H1 (cell line): ENCODE measurements at regions not wholly inside any gene's neighbourhood (a gene's known extent, or its start where the extent isn't known, plus 50 kb on each side); places are given as distances from the start of the nearest gene placed in this dataset.

Experiments used
- CTCF ChIA-PET: fragments of 300-600 bp; sonication (Branson Sonifier 250); formaldehyde crosslinking; loops from one replicate; lab custom pipeline; 2021; ENCODE audit not compliant: partially characterized antibody; lab: Charles Lee
- POLR2A ChIA-PET: fragments of 300-600 bp; sonication (Branson Sonifier 250); formaldehyde crosslinking; loops from one replicate; lab custom pipeline; 2021; ENCODE audit warnings: inconsistent platforms; ENCODE audit not compliant: partially characterized antibody; lab: Charles Lee
- DNase-seq, 2 experiments: peaks; one replicate each; pipeline versions ENCODE4 v3.0.0 to v3.0.0-alpha.2; 2010 to 2022; ENCODE audit warnings: low spot score in 2 of 2, low read depth in 1 of 2, mixed read lengths in 1 of 2
- FAIRE-seq: peaks from 2 replicates; lab custom pipeline; 2011; peaks lifted over from hg19 to GRCh38; lab: Jason Lieb, UNC
- H2AFZ ChIP-seq: 2 replicates; pipeline ENCODE4 v1.8.1; 2012; ENCODE audit warnings: low read length, inconsistent platforms
- H2AK5ac ChIP-seq: 2 replicates; pipeline ENCODE4 v1.6.1; 2013; ENCODE audit warnings: low read depth, low read length
- H2BK120ac ChIP-seq: replicated peaks from 2 replicates; pipeline ENCODE3; 2013; ENCODE audit warnings: low read depth, low read length, inconsistent platforms
- H2BK12ac ChIP-seq: 2 replicates; pipeline ENCODE4 v1.6.1; 2013; ENCODE audit warnings: low read depth, low read length
- H2BK15ac ChIP-seq: 2 replicates; pipeline ENCODE4 v1.6.1; 2013; ENCODE audit warnings: low read length
- H2BK20ac ChIP-seq: 2 replicates; pipeline ENCODE4 v1.6.1; 2013; ENCODE audit warnings: low read length
- H2BK5ac ChIP-seq: 2 replicates; pipeline ENCODE4 v1.6.1; 2013; ENCODE audit warnings: low read depth, low read length
- H3K14ac ChIP-seq: 2 replicates; pipeline ENCODE4 v1.6.1; 2013; ENCODE audit warnings: inconsistent platforms; ENCODE audit not compliant: insufficient read length
- H3K18ac ChIP-seq: 2 replicates; pipeline ENCODE4 v1.6.1; 2013; ENCODE audit warnings: low read length; ENCODE audit errors: extremely low read depth
- H3K23ac ChIP-seq: 2 replicates; pipeline ENCODE4 v1.6.1; 2013; ENCODE audit warnings: inconsistent platforms; ENCODE audit not compliant: insufficient read length
- H3K23me2 ChIP-seq: 2 replicates; pipeline ENCODE4 v1.6.1; 2013; ENCODE audit warnings: low read depth, low read length
- H3K27ac ChIP-seq: 2 replicates; pipeline ENCODE4 v1.6.1; 2011; ENCODE audit warnings: low read depth, low read length, inconsistent platforms
- H3K27me3 ChIP-seq, 4 experiments: replicated peaks in 1 of 4; 1 replicate in 1 of 4; 2 replicates in 3 of 4; pipeline versions ENCODE4 v1.6.1 to v1.8.1; 2011 to 2013; ENCODE audit warnings: low read length in 3 of 4, mild to moderate bottlenecking in 3 of 4, inconsistent platforms in 2 of 4, mixed read lengths in 2 of 4, moderate library complexity in 1 of 4; ENCODE audit not compliant: control insufficient read depth in 3 of 4, insufficient read depth in 3 of 4; ENCODE audit errors: extremely low read depth in 1 of 4
- H3K36me3 ChIP-seq, 4 experiments: 2 replicates each; pipeline versions ENCODE4 v1.6.1 to v1.8.1; 2011 to 2013; ENCODE audit warnings: mild to moderate bottlenecking in 4 of 4, low read length in 3 of 4, moderate library complexity in 2 of 4, control low read depth in 1 of 4, inconsistent platforms in 1 of 4; ENCODE audit not compliant: insufficient read depth in 4 of 4, control insufficient read depth in 2 of 4
- H3K4ac ChIP-seq: replicated peaks from 2 replicates; pipeline ENCODE3; 2013; ENCODE audit warnings: low read length, low read depth, mixed read lengths, inconsistent platforms; ENCODE audit not compliant: insufficient read length
- H3K4me1 ChIP-seq, 4 experiments: replicated peaks in 1 of 4; 1 replicate in 1 of 4; 2 replicates in 3 of 4; pipeline versions ENCODE4 v1.6.1 to v1.8.1; 2011 to 2013; ENCODE audit warnings: low read length in 3 of 4, inconsistent platforms in 2 of 4, mixed read lengths in 1 of 4; ENCODE audit not compliant: insufficient read depth in 4 of 4, control insufficient read depth in 3 of 4
- H3K4me2 ChIP-seq, 2 experiments: 2 replicates each; pipeline versions ENCODE4 v1.6.1 to v1.8.1; 2011 to 2013; ENCODE audit warnings: low read depth in 2 of 2, low read length in 2 of 2, control low read depth in 1 of 2, inconsistent platforms in 1 of 2, mild to moderate bottlenecking in 1 of 2; ENCODE audit not compliant: insufficient read depth in 1 of 2
- H3K4me3 ChIP-seq, 4 experiments: fragments of 200-600, 300-600 bp in 1 of 4; sonication (generic), shearing (Covaris generic), sonication (Bioruptor Twin) in 1 of 4; 2 replicates each; pipeline versions ENCODE4 v1.5.1 to v1.8.1; 2011 to 2016; ENCODE audit warnings: low read length in 4 of 4, low read depth in 3 of 4, control low read depth in 2 of 4, inconsistent platforms in 2 of 4, mild to moderate bottlenecking in 2 of 4, mixed read lengths in 1 of 4, moderate library complexity in 1 of 4; ENCODE audit not compliant: insufficient read depth in 2 of 4; ENCODE audit errors: extremely low read depth in 1 of 4
- H3K56ac ChIP-seq: replicated peaks from 2 replicates; pipeline ENCODE3; 2013; ENCODE audit warnings: low read depth, mild to moderate bottlenecking, mixed read lengths, low read length, inconsistent platforms; ENCODE audit not compliant: insufficient read length
- H3K79me1 ChIP-seq: 2 replicates; pipeline ENCODE4 v1.6.1; 2013; ENCODE audit warnings: low read depth, low read length, control low read depth
- H3K79me2 ChIP-seq, 2 experiments: 2 replicates each; pipeline versions ENCODE4 v1.6.1 to v1.8.1; 2012 to 2013; ENCODE audit warnings: low read length in 2 of 2, mild to moderate bottlenecking in 2 of 2, inconsistent platforms in 1 of 2; ENCODE audit not compliant: insufficient read depth in 2 of 2, control insufficient read depth in 1 of 2
- H3K9ac ChIP-seq, 4 experiments: replicated peaks in 1 of 4; 1 replicate in 1 of 4; 2 replicates in 3 of 4; pipeline versions ENCODE4 v1.6.1 to v1.8.1; 2011 to 2013; ENCODE audit warnings: low read depth in 3 of 4, low read length in 3 of 4, control low read depth in 2 of 4, mild to moderate bottlenecking in 2 of 4, moderate library complexity in 2 of 4, inconsistent platforms in 1 of 4; ENCODE audit errors: extremely low read depth in 1 of 4
- H3K9me3 ChIP-seq, 2 experiments: 2 replicates each; pipeline versions ENCODE4 v1.6.1 to v1.8.1; 2012 to 2013; ENCODE audit warnings: mild to moderate bottlenecking in 2 of 2, moderate library complexity in 2 of 2, control low read depth in 1 of 2, inconsistent platforms in 1 of 2, low read depth in 1 of 2, low read length in 1 of 2, mixed read lengths in 1 of 2; ENCODE audit not compliant: insufficient read depth in 2 of 2
- H4K20me1 ChIP-seq, 2 experiments: replicated peaks in 1 of 2; 2 replicates each; pipeline versions ENCODE3 to v1.8.1; 2011 to 2013; ENCODE audit warnings: inconsistent platforms in 2 of 2, low read length in 2 of 2, mild to moderate bottlenecking in 1 of 2; ENCODE audit not compliant: insufficient read depth in 2 of 2, control insufficient read depth in 1 of 2
- H4K5ac ChIP-seq: 2 replicates; pipeline ENCODE4 v1.6.1; 2013; ENCODE audit warnings: low read length, low read depth, mixed read lengths, inconsistent platforms; ENCODE audit not compliant: insufficient read length
- H4K8ac ChIP-seq: 2 replicates; pipeline ENCODE4 v1.8.0; 2013; ENCODE audit warnings: mild to moderate bottlenecking, moderate library complexity, low read length, inconsistent platforms; ENCODE audit not compliant: insufficient read depth; ENCODE audit errors: extremely low read depth
- H4K91ac ChIP-seq: replicated peaks from 2 replicates; pipeline ENCODE3; 2013; ENCODE audit warnings: low read length, mixed read lengths, inconsistent platforms; ENCODE audit not compliant: insufficient read length
- ASH2L ChIP-seq: fragments of 200-600, 300-600 bp; sonication (generic); IDR thresholded peaks from one replicate; pipeline ENCODE4 v1.7.1; 2017; ENCODE audit warnings: low read length
- CBX8 ChIP-seq: fragments of 300-800, 300-1000 bp; sonication (generic); IDR thresholded peaks from 2 replicates; pipeline ENCODE4 v1.7.1; 2016; ENCODE audit warnings: low read depth, low read length, borderline replicate concordance
- CTBP2 ChIP-seq: IDR thresholded peaks from 2 replicates; pipeline ENCODE4 v1.7.0; 2011; ENCODE audit warnings: borderline replicate concordance, mild to moderate bottlenecking, moderate library complexity, mixed read lengths, low read length; ENCODE audit not compliant: insufficient read depth, insufficient read length
- EP300 ChIP-seq, 2 experiments: IDR thresholded peaks; 1 replicate in 1 of 2; 2 replicates in 1 of 2; pipeline ENCODE4 v1.6.1; 2011 to 2012; ENCODE audit warnings: low read depth in 2 of 2, low read length in 2 of 2, mild to moderate bottlenecking in 2 of 2, borderline replicate concordance in 1 of 2, inconsistent platforms in 1 of 2, moderate library complexity in 1 of 2
- GABPA ChIP-seq: IDR thresholded peaks from 2 replicates; pipeline ENCODE4 v1.6.1; 2011; ENCODE audit warnings: mild to moderate bottlenecking, low read length, moderate library complexity, borderline replicate concordance; ENCODE audit not compliant: insufficient read depth
- GTF2F1 ChIP-seq: IDR thresholded peaks from 2 replicates; pipeline ENCODE4 v1.6.1; 2012; ENCODE audit warnings: low read depth, low read length, improper control_type of control experiment, borderline replicate concordance
- PHF8 ChIP-seq: fragments of 200-600 bp; sonication (generic); conservative IDR thresholded peaks from 2 replicates; pipeline ENCODE4 v1.7.1; 2012; ENCODE audit warnings: low read depth, mild to moderate bottlenecking, inconsistent platforms, low read length, moderate library complexity
- TBP ChIP-seq: IDR thresholded peaks from 2 replicates; pipeline ENCODE4 v1.6.1; 2011; ENCODE audit warnings: low read depth, low read length, improper control_type of control experiment
- WGBS, 2 experiments: shearing (Covaris generic) in 1 of 2; methylation state at CpG; one replicate each; pipeline versions ENCODE4 v1.1.6 to v1.1.7; 2013 to 2015; ENCODE audit warnings: low lambda C conversion rate in 2 of 2, mixed read lengths in 2 of 2, inconsistent platforms in 1 of 2, low coverage in 1 of 2, missing lambda C conversion rate in 1 of 2; ENCODE audit not compliant: insufficient replicate concordance in 2 of 2, insufficient coverage in 1 of 2, insufficient read length in 1 of 2; ENCODE audit errors: extremely low coverage in 1 of 2, missing lambda C conversion rate in 1 of 2; 5-methylcytosine and 5-hydroxymethylcytosine counted together
- TF ChIP-seq, protein P1 (sequence below): IDR thresholded peaks from 2 replicates; pipeline ENCODE4 v1.6.1; 2012; ENCODE audit warnings: low read length, inconsistent platforms
- TF ChIP-seq, protein P2 (sequence below): IDR thresholded peaks from 2 replicates; pipeline ENCODE4 v1.6.1; 2011; ENCODE audit warnings: low read depth, mild to moderate bottlenecking, low read length; ENCODE audit not compliant: insufficient read depth

DNA sequence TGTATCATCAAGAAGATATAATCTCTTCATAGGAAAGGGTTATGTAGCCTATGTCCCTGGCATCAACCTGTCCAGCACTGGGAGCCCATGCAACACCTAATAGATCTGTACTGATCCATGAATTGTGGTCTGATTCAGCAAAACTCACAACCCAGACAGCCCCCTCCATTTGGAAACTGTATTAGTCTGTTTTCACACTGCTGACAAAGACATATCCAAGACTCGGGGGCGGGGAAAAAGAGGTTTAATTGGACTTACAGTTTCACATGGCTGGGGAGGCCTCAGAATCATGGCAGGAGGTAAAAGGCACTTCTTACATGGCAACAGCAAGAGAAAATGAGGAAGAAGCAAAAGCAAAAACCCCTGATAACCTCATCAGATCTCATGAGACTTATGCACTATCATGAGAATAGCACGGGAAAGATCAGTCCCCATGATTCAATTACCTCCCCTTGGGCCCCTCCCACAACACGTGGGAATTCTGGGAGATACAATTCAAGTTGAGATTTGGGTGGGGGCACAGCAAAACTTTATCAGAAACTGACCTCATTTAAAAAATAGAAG, 83.3 kb downstream of the TRIM42 start:
- Histone ChIP-seq H3K79me1 (no peaks in the 10 kb centered on the region), H2BK12ac (no peak overlapping the region), H3K9me3 (no peaks in the 10 kb centered on the region), H2BK120ac (no peak overlapping the region), H2AK5ac (no peak overlapping the region), H2AFZ (no peak overlapping the region), H3K9ac (no peak overlapping the region), H3K23me2 (no peaks in the 10 kb centered on the region), H2BK5ac (no peak overlapping the region), H3K27ac (no peak overlapping the region), H3K14ac (no peak overlapping the region), H3K4ac (no peak overlapping the region), H3K18ac (no peak overlapping the region), H4K20me1 (no peaks in the 10 kb centered on the region), H3K4me3 (no peak overlapping the region), H3K79me2 (no peaks in the 10 kb centered on the region), H3K23ac (no peak overlapping the region), H2BK20ac (no peak overlapping the region), H3K4me2 (no peak overlapping the region), H4K8ac (no peak overlapping the region), H3K4me1 (peaks cover 0 to 2% (median 0%) of the 10 kb centered on the region in 4 experiments; a peak in 2 of 7 replicates), H2BK15ac (no peak overlapping the region), H3K56ac (no peak overlapping the region), H3K27me3 (no peaks in the 10 kb centered on the region), H4K91ac (no peak overlapping the region), H3K36me3 (no peaks in the 10 kb centered on the region), H4K5ac (no peak overlapping the region)
- FAIRE-seq (no peak), DNase-seq (peak in 1 of 2 experiments; percentile 19)
- ChIA-PET CTCF (interaction anchor here (1.1 kb wide), 1 partner anchor 104 kb away, joined by 4 read pairs; no protein-coding TSS in a partner anchor), POLR2A (no interaction called here)
- 87% methylated on average over 4 of the region's 4 CpGs; no CpG with 5 or more reads in 1 of the 2 experiments for WGBS, 2 experiments
- TF ChIP-seq CBX8 (no peak), ASH2L (no peak), GTF2F1 (no peak), PHF8 (no peak), TBP (no peak), EP300 (IDR thresholded peaks at IDR 0.05; ENCODE audit: borderline replicate concordance in 1 of 2, low read depth in 2 of 2, low read length in 2 of 2) (no peak), GABPA (no peak), CTBP2 (no peak)
- TF ChIP-seq, protein P1, sequence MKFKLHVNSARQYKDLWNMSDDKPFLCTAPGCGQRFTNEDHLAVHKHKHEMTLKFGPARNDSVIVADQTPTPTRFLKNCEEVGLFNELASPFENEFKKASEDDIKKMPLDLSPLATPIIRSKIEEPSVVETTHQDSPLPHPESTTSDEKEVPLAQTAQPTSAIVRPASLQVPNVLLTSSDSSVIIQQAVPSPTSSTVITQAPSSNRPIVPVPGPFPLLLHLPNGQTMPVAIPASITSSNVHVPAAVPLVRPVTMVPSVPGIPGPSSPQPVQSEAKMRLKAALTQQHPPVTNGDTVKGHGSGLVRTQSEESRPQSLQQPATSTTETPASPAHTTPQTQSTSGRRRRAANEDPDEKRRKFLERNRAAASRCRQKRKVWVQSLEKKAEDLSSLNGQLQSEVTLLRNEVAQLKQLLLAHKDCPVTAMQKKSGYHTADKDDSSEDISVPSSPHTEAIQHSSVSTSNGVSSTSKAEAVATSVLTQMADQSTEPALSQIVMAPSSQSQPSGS: no peak
- TF ChIP-seq, protein P2, sequence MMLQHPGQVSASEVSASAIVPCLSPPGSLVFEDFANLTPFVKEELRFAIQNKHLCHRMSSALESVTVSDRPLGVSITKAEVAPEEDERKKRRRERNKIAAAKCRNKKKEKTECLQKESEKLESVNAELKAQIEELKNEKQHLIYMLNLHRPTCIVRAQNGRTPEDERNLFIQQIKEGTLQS: no peak
